GDM1 (cell line): ENCODE measurements at regions not wholly inside any gene's neighbourhood (a gene's known extent, or its start where the extent isn't known, plus 50 kb on each side); places are given as distances from the start of the nearest gene placed in this dataset.

Experiments
- DNase-seq: peaks from one replicate; lab custom pipeline; 2025; lab: John Stamatoyannopoulos, UW

DNA sequence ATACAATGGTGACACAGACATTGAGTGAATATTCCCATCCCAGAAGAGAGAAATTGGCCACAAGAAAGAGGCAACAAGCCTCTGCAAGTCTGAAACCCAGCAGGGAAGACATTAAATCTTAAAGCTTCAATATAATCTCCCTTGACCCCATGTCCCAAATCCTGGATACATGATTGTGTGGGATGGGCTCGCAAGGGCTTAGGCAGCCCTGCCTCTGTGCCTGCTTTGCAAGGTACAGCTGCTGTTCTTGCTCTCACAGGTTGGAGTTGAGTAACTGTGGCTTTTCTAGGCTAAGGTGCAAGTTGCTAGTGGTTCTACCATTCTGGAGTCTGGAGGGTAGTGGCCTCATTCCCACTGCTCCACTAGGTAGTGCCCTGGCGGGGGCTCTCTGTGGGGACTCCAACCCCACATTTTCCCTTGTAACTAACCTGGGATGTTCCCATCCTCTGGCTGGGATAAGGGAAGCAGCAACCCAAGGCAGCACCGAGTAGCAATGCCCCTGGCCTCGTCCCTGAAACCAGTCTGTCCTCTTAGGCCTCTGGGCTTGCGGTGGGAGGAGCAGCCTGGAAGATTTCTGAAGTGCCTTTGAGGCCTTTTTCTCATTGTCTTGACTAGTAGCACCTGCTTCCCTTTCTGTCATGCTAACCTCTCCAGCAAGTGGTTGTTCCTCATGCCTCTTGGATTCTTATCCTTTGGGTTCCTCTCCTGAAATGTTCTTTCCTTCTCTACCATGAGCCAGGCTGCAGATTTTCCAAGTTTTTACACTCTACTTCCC lies 90.0 kb downstream of the FAM174B start:
- DNase-seq, result no peak

DNA sequence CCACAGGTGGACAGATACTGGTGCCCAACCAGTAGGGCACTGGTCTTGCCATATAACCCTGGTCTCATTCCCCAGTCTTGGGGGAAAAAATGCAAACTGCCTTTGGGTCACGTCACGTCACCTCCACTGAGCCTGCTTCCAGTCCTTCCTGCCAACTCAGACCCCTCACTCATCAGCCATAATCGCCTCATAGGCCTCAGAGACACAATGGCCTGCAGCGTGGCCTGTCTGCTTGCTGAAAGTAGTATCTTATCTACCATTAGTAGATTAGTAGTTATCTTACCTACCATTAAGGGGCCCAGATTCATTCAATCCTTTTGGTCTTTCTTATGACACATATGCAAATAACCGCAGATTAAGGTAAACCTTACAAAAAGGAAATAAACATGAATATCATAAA lies 93.8 kb downstream of the FAM174B start:
- DNase-seq, result no peak

DNA sequence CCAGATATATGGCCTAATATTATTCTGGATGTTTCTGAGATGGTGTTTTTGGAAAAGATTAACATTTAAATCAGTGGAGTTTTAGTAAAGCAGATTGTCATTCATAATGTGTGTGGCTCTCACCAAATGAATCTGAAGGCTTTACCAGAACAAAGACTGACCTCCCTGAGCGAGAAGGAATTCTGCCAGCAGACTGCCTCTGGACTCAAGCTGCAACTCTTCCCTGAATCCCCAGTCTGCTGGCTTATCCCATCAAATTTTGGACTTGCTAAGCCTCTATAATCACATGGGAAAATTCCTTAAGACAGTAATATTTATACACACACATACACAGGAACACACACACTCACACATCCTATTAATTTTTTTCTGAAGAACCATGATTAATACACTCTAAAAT lies 102.3 kb downstream of the FAM174B start:
- DNase-seq, result no peak

DNA sequence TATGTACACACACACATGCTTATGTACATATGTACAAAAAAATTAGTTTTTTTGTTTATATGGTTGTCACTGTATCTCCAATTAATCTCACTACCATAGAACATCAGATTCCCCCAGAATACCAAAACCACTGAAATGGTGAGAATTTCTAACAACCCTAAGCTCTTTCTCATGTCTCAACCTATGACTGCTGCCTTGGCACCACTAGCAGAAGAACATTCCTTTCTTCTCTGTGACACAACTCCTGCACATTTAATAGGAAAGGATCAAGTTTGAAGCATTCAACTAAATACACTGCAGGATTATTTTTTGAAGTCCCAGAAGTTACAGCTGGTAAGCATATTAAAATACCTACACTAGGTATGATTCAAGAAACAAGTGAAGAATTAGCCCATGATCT lies 109.6 kb downstream of the FAM174B start:
- DNase-seq, result no peak

DNA sequence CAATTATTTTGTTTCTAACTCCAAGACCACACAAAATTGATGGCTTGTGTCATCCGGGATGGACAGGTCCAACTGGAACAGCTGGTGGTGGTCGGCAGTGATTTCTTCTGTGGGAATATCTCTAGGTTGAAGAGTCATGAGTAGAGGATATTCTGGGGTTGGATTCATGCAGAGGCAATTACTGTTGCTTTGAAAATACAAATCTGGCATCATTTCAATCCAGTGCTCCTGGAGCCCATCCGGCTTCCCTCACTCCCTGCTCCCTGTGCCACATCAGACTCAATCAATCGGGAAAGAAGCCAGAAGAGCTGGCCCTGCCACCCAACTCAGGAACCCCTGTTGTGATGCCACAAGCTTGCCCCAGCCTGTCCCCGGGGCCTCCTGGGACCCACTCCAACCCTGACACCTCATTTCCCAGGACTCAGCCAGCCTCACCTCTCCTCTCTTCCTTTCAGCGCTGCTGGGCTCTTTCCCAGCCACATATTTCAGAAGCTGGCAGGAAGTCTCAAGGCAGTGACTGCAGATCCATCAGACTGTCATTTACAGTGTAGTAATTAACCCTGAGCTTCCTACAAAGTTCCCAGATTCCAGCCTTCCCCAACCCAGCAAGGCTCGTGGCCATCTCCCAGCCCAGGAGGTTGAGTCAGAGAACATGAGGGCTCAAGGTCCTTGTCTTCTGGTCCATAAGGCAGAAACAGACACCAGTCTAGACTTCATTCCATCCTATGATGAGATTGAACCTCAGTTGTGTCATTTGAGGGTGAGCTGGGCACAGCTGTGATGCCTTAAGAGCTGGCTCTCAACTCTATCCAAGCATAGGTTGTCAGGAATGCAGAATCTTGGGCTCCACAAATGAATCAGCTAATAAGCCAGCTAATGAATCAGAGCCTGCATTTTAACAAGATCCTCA lies 114.0 kb downstream of the FAM174B start:
- DNase-seq, result no peak

DNA sequence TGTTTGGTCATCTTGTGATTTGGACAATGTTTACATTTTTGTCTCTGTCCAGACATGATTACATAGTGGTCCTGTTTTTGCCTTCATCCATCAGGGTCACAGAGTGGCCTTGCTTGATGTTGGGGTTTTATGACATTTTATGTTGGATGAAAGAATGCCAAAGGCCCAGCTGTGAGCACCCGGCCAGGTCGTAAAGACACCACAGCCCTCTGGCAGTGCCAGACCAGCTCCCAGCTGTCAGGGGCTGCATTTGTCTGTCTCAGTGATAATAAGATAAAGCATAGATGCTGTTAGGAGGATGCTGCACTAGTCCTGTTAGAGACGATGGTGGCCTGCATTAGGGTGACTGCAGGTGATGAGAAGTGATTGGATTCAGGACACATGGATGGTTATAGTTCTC lies 117.5 kb downstream of the FAM174B start:
- no peak for DNase-seq

DNA sequence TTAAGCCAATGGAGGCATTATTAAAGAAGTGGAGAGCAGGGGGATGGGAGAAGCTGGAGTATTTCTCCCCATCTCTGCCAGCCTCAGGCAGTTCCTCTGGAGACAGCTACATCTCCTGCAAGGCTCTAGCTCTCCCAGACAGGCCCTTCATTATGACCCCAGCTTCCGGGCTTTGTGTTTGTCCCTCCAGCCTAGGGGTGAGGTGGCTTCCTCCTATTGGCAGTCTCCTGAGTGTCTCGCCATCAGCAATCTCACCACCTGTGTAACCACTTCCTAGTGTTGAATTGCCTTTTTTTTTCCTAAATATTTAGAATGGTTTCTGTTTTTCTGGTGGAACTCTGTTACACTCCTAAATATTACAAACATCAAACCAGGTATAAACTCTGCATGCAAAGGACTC lies 122.3 kb downstream of the FAM174B start:
- no peak for DNase-seq

DNA sequence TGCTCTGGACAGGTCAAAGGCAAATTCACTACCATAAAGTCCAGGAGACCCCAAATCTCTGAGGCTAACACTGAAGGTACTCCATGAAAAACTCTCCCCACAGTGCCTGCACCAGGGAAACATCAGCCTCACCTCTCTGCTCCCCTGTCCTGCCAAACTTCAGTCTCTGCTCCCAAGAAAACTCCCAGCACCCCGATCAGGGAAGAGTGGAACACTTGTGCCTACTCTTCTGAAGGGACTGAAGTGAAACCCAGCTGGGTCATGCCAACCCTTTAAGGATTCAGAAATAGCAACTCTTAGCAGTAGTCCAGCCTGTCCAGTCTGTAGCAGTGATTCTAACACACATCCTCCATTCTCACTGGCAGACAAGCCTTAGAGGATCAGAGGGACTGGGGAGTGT lies 124.2 kb downstream of the FAM174B start:
- no peak for DNase-seq

DNA sequence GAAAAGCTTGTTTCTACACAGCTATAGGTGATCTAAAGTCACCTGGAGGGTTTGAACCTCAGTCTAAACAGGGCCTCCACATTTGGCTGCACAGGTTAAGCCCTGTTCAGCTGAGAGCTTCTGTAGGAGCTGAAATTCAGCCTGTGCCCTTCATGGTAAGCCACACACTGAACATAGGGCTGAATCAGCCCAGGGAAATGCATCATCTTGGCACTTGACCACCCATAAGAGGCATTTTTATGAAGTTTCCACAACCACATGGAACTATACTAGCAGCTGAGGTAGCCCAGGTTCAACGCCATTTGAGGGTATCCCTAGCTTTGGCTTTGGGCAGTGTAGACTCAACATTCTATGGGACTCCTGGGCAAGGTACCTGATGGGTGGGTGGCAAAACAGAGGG lies 126.8 kb downstream of the FAM174B start:
- DNase-seq, result no peak

DNA sequence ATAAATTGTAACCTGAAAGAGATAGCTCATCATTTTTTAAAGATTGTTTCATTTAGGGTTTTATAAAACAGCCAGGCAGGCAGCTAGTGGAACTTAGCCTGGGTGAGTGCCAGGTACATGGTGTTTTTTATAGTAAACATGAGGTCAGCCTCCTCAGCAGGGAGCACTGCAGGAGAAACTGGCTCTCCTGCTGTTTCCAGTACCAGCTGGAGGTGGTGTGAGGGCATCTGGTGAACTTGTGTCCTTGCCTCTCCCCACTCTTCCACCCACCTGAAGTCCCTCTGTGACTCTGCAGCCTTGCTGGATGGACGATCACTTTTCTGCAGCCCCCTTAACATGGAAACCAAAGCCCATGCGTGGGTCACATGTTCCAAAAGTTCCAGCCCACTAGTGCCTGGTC lies 128.4 kb downstream of the FAM174B start:
- no peak for DNase-seq

DNA sequence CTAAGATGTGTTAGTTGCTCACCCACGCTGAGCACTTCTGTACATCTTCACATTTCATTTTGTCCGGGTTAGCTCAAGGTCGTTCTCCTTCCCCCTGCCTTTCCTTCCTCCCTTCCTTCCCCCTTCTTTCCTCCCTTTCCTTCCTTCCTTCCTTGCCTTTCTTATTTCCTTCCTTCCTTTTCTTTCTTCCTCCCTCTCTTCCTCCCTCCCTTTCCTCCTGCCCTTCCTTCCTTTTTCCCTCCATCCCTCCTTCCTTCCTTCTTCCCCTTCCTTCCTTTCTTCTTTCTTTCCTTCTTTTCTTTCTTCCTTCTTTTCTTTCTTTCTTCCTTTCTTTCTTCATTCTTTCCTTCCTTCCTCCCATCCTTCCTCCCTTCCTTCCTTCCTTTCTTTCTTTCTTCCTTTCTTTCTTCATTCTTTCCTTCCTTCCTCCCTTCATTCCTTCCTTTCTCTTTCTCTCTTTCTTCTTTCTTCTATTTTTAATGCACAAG lies 129.8 kb downstream of the FAM174B start:
- DNase-seq, result no peak

DNA sequence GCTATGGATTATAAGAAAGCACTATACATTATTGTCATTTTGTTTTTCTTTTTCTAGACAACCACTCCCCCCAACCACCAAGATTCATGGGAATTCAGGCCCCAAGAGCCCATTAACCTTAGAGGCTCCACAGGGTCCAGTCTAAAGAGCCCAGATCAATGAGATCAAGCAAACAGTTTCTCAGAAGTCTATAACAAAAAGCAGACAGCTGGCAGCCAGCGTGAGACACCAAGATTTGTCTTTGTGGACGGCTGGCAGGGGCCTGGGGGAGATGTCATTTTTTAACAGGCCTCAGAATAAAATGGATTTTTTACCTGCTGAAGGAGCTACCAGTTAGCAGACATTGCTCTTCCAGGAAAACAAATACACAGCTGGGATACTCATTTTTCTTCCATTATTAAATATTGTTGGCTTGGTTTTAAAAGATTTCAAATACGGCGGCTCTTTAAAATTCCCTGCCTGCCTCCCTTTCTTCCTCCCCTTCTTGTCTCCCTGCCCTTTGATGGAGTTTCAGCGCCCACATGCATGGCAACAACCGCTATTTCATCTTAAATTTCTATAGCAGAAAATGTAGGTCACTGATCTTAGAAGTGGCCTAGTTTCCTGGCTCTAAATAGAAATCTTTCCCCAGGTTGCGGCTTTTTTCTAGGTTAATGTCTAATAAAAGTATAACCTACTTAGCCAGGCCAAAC lies 130.6 kb downstream of the FAM174B start:
- DNase-seq, result no peak

DNA sequence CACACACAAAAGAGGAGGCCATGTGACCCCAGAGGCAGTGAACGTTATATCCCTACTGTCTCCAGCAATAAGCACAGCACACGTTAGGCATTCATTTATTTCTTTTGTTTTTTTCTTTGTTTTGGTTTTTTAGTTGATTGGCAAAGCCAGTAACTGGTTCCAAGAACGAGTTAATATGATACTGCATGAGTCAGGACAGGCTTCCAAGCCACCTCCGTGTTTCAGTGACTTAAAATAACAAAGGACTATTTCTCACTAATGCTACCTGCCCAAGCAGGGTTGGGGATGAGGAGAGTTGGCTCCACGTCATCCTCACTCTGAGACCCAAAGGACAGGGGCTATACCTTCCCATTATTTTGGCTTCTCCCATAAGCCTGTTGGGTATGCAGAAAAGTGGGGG lies 130.5 kb downstream of the ST8SIA2 start:
- DNase-seq, result no peak

DNA sequence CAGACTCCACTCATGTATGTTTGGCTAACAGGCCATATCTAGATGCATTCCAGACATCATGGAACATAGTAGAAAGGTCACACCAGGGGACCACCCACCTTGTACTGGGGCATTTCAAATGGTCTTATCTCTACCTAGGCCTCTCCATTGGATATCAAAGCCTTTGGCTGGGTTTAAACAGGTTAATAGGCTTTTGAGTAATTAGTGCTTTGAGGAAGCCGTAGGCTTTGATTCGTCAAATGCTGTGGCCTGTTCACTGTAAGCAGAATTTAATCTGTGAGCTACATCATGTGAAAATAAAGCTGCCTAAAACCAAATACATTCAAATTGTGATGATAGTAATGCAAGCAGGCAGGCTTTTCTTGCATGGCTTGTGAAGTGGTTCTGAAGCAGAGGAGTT lies 129.5 kb downstream of the ST8SIA2 start:
- no peak for DNase-seq

DNA sequence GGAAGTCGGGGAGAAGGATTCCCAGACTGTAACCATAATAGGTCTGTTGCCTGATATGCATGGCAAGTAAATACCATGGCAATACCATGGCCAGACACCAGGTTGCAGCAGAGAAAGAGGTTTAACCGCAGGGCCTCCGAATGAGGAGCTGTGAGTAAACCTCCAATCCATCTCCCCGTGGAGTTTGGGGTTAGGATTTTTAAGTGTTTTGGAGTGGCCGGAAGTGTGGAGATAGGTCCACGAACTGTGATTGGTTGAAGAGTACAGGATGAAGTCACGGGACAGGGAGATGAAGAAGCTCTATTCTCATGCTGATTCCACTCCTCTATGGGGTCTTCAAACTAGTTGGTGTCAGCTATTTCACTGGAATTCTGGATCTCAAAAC lies 127.9 kb downstream of the ST8SIA2 start:
- peak; percentile 12 for DNase-seq

DNA sequence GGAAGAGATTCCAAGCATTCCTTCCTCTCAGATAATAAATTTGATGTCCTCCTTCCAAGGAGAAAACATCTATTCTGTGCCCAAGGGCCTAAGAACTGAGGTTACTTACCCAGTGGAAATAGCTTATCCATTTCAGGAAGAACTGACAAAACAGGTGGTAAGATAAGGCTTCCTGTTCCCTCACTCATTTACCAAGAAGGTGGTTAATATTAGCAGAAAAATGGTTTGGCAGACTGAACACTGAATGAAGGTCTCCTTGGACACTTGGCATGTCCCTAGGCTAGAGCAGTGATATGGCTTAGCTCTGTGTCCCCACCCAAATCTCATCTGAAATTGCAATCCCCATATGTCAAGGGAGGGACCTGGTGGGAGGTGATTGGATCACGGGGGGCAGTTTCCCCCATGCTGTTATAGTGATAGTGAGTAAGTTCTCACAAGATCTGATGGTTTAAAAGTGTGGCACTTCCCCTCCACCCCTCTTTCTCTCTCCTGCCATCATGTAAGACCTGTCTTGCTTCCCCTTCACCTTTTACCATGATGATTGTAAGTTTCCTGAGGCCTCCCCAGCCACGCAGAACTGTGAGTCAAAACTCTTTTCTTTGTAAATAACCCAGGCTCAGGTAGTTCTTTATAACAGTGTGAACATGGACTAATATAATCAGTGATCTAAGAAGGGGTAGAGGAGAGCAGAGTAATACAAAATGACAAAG lies 127.4 kb downstream of the ST8SIA2 start:
- no peak for DNase-seq

DNA sequence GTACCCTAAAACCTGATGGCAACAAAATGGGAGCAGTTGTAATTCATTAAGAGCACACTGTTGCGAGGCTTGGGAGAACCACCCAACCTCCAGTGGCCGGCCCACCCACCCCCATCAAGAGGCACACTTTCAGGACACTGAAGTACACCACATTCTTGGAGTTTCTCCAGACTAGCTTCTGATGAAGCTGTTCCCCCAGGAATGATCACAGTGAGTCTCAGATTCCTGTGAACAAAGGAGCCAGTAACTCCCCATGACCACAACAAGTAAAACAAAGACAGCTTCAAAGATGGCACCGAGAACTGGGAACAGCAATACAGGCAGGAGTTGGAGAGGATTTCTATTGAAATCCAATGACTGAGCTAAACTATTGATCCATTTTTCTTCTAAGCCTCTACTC lies 126.0 kb downstream of the ST8SIA2 start:
- DNase-seq, result no peak
